ENCODE measurements at regions not wholly inside any gene's neighbourhood (a gene's known extent, or its start where the extent isn't known, plus 50 kb on each side); places are given as distances from the start of the nearest gene placed in this dataset.

DNA sequence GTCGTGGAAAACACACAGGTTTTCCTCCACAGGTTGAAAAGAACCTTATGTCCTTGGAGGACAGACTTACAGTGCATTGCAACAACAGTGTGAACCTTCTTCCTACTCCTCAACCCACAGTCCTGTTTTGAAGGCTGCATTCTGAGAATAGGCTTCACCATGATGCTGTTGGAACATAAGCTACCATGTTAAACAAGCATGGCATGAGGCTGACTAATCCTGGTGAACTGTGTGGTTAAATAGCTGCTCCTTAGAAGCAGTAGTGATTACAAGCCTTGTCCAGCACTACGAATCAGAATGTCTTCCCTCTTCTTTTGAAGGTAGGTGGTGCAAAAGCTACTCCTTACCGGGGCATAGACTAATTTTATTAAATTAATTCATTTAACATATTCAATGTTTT, 368.5 kb upstream of the EPHA7 start:
- TF ChIP-seq CTCF (IDR thresholded peaks at IDR 0.05; ENCODE audit: borderline replicate concordance, extremely low read depth, insufficient read depth): no peak
- H3K4me1 ChIP-seq (ENCODE audit: control insufficient read depth in 2 of 3, insufficient read depth in 2 of 3, low read depth in 1 of 3, low read length in 3 of 3): no peaks in the 10 kb centered on the region
- FAIRE-seq (no peak), DNase-seq (peak in 1 of 5 donors; percentile 4)
- H3K4me3 ChIP-seq (ENCODE audit: low read length in 3 of 3): no peak overlapping the region
- H3K36me3 ChIP-seq (ENCODE audit: control insufficient read depth in 2 of 3, insufficient read depth in 3 of 3, low read length in 3 of 3): no peaks in the 10 kb centered on the region
- H3K27me3 ChIP-seq (ENCODE audit: control insufficient read depth, insufficient read depth, low read length): no peaks in the 10 kb centered on the region
- no peaks in the 10 kb centered on the region for H3K9me3 ChIP-seq (ENCODE audit: control insufficient read depth in 2 of 3, insufficient read depth in 1 of 3, low read length in 3 of 3)
- H3K9ac ChIP-seq (ENCODE audit: low read length in 3 of 3): no peak overlapping the region
- no peak overlapping the region for H3K27ac ChIP-seq (ENCODE audit: low read depth in 2 of 2, low read length in 2 of 2)
- intact Hi-C loops (cut with DNase I): no loop called here

GRCh38 chr6:93786474-93787330, 367.3 kb upstream of the EPHA7 start:
- no peak for TF ChIP-seq CTCF (IDR thresholded peaks at IDR 0.05; ENCODE audit: borderline replicate concordance, extremely low read depth, insufficient read depth)
- DNase-seq: peak in 2 of 5 donors; percentile 39 to 55
- no peaks in the 10 kb centered on the region for H3K9me3 ChIP-seq (ENCODE audit: control insufficient read depth in 2 of 3, insufficient read depth in 1 of 3, low read length in 3 of 3)
- no peaks in the 10 kb centered on the region for H3K4me1 ChIP-seq (ENCODE audit: control insufficient read depth in 2 of 3, insufficient read depth in 2 of 3, low read depth in 1 of 3, low read length in 3 of 3)
- no peak overlapping the region for H3K9ac ChIP-seq (ENCODE audit: low read length in 3 of 3)
- H3K4me3 ChIP-seq (ENCODE audit: low read length in 3 of 3): peak overlapping the region in 1 of 3 donors; percentile 28
- no peak for FAIRE-seq
- H3K27me3 ChIP-seq (ENCODE audit: control insufficient read depth, insufficient read depth, low read length): no peaks in the 10 kb centered on the region
- intact Hi-C loops (cut with DNase I): no loop called here
- no peak overlapping the region for H3K27ac ChIP-seq (ENCODE audit: low read depth in 2 of 2, low read length in 2 of 2)
- no peaks in the 10 kb centered on the region for H3K36me3 ChIP-seq (ENCODE audit: control insufficient read depth in 2 of 3, insufficient read depth in 3 of 3, low read length in 3 of 3)

DNA sequence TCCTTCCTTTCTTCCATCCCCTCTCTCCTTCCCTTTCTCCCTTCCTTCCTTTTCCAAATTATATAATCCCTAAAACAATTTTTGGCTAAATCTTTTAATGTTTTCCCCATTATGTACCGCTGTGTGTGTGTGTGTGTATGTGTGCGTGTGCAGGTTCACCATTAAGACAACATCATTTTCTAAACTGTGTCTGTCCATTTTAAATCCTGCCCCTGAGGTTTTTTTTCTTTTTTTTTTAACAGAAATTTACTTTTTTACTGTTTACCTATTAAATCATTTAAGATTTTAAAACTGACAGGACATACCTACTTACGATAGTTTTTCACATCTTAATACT, 366.3 kb upstream of the EPHA7 start:
- Histone ChIP-seq H3K4me1 (ENCODE audit: control insufficient read depth in 2 of 3, insufficient read depth in 2 of 3, low read depth in 1 of 3, low read length in 3 of 3) (no peaks in the 10 kb centered on the region), H3K27me3 (ENCODE audit: control insufficient read depth, insufficient read depth, low read length) (no peaks in the 10 kb centered on the region), H3K9me3 (ENCODE audit: control insufficient read depth in 2 of 3, insufficient read depth in 1 of 3, low read length in 3 of 3) (no peaks in the 10 kb centered on the region), H3K4me3 (ENCODE audit: low read length in 3 of 3) (peak overlapping the region in 2 of 3 donors; percentile 37 to 55), H3K36me3 (ENCODE audit: control insufficient read depth in 2 of 3, insufficient read depth in 3 of 3, low read length in 3 of 3) (no peaks in the 10 kb centered on the region), H3K9ac (ENCODE audit: low read length in 3 of 3) (peak overlapping the region in 1 of 3 donors; percentile 14), H3K27ac (ENCODE audit: low read depth in 2 of 2, low read length in 2 of 2) (peak overlapping the region in 1 of 2 donors; percentile 66)
- FAIRE-seq (no peak), DNase-seq (no peak)
- intact Hi-C loops (cut with DNase I): no loop called here
- no peak for TF ChIP-seq CTCF (IDR thresholded peaks at IDR 0.05; ENCODE audit: borderline replicate concordance, extremely low read depth, insufficient read depth)

Measured in kidney (tissue), 13 donors.